Aorta (tissue), 5 donors: ENCODE measurements at regions not wholly inside any gene's neighbourhood (a gene's known extent, or its start where the extent isn't known, plus 50 kb on each side); places are given as distances from the start of the nearest gene placed in this dataset.

Source experiments
- ATAC-seq: fragments of 200-7000 bp; cut with Tn5 transposase; one replicate; pipeline ENCODE4 v1.9.1; 2022; ENCODE audit warnings: moderate library complexity; ENCODE audit not compliant: low FRiP score
- DNase-seq, 2 donors: peaks; one replicate each; pipeline ENCODE4 v3.0.0-alpha.2; 2020
- H3K27ac ChIP-seq, 2 donors: one replicate each; pipeline ENCODE4 v1.5.1; 2013; ENCODE audit warnings: low read length in 2 of 2, mild to moderate bottlenecking in 2 of 2, moderate library complexity in 2 of 2, control low read depth in 1 of 2, inconsistent platforms in 1 of 2, low read depth in 1 of 2
- H3K27me3 ChIP-seq, 2 donors: one replicate each; pipeline ENCODE4 v1.6.1; 2013; ENCODE audit warnings: control low read depth in 1 of 2, low read length in 1 of 2, mild to moderate bottlenecking in 1 of 2, moderate library complexity in 1 of 2; ENCODE audit not compliant: insufficient read depth in 2 of 2, control insufficient read depth in 1 of 2
- H3K36me3 ChIP-seq, 2 donors: one replicate each; pipeline ENCODE4 v1.6.1; 2013; ENCODE audit warnings: control low read depth in 1 of 2, low read length in 1 of 2, mild to moderate bottlenecking in 1 of 2; ENCODE audit not compliant: insufficient read depth in 2 of 2, control insufficient read depth in 1 of 2
- H3K4me1 ChIP-seq, 2 donors: one replicate each; pipeline ENCODE4 v1.6.1; 2013; ENCODE audit warnings: low read length in 2 of 2, control low read depth in 1 of 2, mild to moderate bottlenecking in 1 of 2, moderate library complexity in 1 of 2; ENCODE audit not compliant: insufficient read depth in 2 of 2, control insufficient read depth in 1 of 2
- H3K4me3 ChIP-seq, 2 donors: one replicate each; pipeline ENCODE4 v1.5.1; 2013; ENCODE audit warnings: low read length in 2 of 2, control low read depth in 1 of 2, mild to moderate bottlenecking in 1 of 2
- H3K9me3 ChIP-seq: one replicate; pipeline ENCODE4 v1.6.1; 2013; ENCODE audit warnings: mild to moderate bottlenecking, low read length; ENCODE audit not compliant: control insufficient read depth
- WGBS, 2 donors: extraction: QIAGEN DNeasy Blood & Tissue Kit; methylation state at CpG; one replicate each; pipeline ENCODE4 v1.1.7; 2013; 5-methylcytosine and 5-hydroxymethylcytosine counted together
- intact Hi-C, 2 donors: fragments of 100-400 bp; cut with DNase I; formaldehyde crosslinking; loops; one replicate each; pipeline versions ENCODE4 v1.14.2 to v1.15.0; 2022
- donor health status: healthy with polysubstance abuse.
- donor health status: Bipolar disorder and iron deficiency.
- donor health status: DM: no; HTN: no; CAD: no.
- donor health status: DM: no; HTN: no; CAD: no.
- donor health status: DM: yes; HTN: yes; CAD: no.

GRCh38 chr9:88672874-88673689 lies 138.1 kb downstream of the NXNL2 start:
- Histone ChIP-seq H3K27me3 (no peaks in the 10 kb centered on the region), H3K9me3 (peaks cover 1% of the 10 kb centered on the region), H3K27ac (no peak overlapping the region), H3K36me3 (no peaks in the 10 kb centered on the region), H3K4me1 (no peaks in the 10 kb centered on the region), H3K4me3 (no peak overlapping the region)
- WGBS, 2 donors, result 87 to 88% methylated on average over 12 of the region's 12 CpGs
- DNase-seq, result no peak
- intact Hi-C loops, result no loop called here
- ATAC-seq, result no peak

DNA sequence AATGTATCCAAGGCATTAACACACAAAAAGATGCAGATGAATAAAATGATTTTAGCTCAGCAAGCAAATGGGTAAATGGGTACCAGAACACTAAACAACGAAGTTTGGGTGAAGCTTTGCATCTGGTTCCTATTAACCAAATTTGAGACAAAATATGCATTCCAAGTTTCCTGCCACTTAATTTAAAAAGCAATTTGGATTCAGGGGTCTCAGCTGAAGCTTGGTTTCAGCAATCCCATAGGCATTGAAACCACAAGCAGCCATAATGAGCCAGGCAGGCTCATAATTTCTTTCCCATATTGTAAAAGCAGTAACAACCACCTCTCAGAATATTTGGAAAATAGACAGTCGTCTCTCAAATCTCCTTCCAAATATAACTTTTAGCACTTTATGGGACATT lies 138.9 kb downstream of the NXNL2 start:
- intact Hi-C loops, result no loop called here
- ATAC-seq (no peak), DNase-seq (no peak)
- Histone ChIP-seq H3K27me3 (no peaks in the 10 kb centered on the region), H3K9me3 (peaks cover 1% of the 10 kb centered on the region), H3K27ac (no peak overlapping the region), H3K4me3 (no peak overlapping the region), H3K36me3 (no peaks in the 10 kb centered on the region), H3K4me1 (no peaks in the 10 kb centered on the region)
- 53 to 72% methylated on average over 2 of the region's 2 CpGs for WGBS, 2 donors

- H3K27me3 ChIP-seq, result no peaks in the 10 kb centered on the region
- DNase-seq, result no peak
- ATAC-seq, result no peak
- no peaks in the 10 kb centered on the region for H3K9me3 ChIP-seq
- no peaks in the 10 kb centered on the region for H3K4me1 ChIP-seq
- intact Hi-C loops, result no loop called here
- WGBS, 2 donors, result 92 to 93% methylated on average over 3 of the region's 3 CpGs
- H3K4me3 ChIP-seq, result no peak overlapping the region
- no peak overlapping the region for H3K27ac ChIP-seq
- no peaks in the 10 kb centered on the region for H3K36me3 ChIP-seq
Observed at GRCh38 chr9:88676644-88677043, 141.7 kb downstream of the NXNL2 start.

DNA sequence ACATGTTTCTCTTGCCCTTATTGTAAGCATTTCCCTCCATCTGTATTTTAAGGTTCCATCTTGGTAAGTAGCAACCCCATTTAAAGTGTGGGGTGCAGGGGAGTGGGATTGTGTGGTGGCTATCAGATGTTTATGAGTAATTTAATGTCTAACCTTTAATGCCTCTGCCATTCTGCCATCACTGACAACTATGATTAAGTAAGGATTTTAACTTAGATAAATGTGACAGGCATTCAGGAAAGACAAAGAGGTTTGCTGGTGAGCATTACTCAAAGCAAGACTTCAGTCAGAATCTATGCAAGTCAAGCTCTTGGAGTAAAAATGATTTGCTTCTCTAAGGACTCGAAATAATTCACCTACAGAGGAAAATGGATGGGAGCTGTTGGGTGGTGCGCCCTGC lies 143.0 kb downstream of the NXNL2 start:
- WGBS, 2 donors, result 36 to 60% methylated on average over 2 of the region's 2 CpGs

DNA sequence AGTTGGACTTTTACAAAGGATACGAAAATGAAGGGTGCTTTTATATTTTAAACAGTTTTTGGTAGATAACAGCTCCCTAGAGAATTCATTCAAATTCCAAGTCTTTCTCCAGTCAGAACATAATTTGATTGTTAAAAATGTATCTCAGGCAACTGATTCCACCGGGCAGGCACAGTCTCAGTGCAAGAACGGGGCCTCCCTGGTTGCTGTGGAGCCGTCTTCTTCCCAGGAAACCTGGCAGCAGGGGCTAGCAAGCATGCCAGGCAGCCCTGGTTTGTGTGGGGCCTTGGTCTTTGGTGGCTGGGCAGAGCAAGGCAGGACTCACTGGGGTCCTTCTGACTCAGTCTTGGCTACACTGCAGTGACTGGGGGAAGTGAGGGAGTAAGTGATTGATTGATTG lies 143.5 kb downstream of the NXNL2 start:
- Histone ChIP-seq H3K27ac (no peak overlapping the region), H3K4me1 (no peaks in the 10 kb centered on the region), H3K4me3 (no peak overlapping the region), H3K9me3 (no peaks in the 10 kb centered on the region), H3K36me3 (no peaks in the 10 kb centered on the region), H3K27me3 (no peaks in the 10 kb centered on the region)
- intact Hi-C loops, result no loop called here
- DNase-seq (no peak), ATAC-seq (no peak)
- WGBS, 2 donors, result 19 to 23% methylated on average over 4 of the region's 4 CpGs

More for the DNA sequence above, 143.0 kb downstream of the NXNL2 start:
- H3K27me3 ChIP-seq, result no peaks in the 10 kb centered on the region
- no peaks in the 10 kb centered on the region for H3K4me1 ChIP-seq
- no peak for ATAC-seq
- DNase-seq, result no peak
- no peaks in the 10 kb centered on the region for H3K9me3 ChIP-seq
- H3K36me3 ChIP-seq, result no peaks in the 10 kb centered on the region
- H3K27ac ChIP-seq, result no peak overlapping the region
- no peak overlapping the region for H3K4me3 ChIP-seq
- intact Hi-C loops, result no loop called here

- H3K9me3 ChIP-seq, result no peaks in the 10 kb centered on the region
- WGBS, 2 donors, result 87 to 93% methylated on average over 5 of the region's 5 CpGs
- intact Hi-C loops, result no loop called here
- no peaks in the 10 kb centered on the region for H3K4me1 ChIP-seq
- ATAC-seq, result no peak
- H3K27me3 ChIP-seq, result no peaks in the 10 kb centered on the region
- DNase-seq, result no peak
- H3K36me3 ChIP-seq, result no peaks in the 10 kb centered on the region
- H3K4me3 ChIP-seq, result no peak overlapping the region
- H3K27ac ChIP-seq, result no peak overlapping the region
Observed at GRCh38 chr9:88680041-88680440, 145.1 kb downstream of the NXNL2 start.

DNA sequence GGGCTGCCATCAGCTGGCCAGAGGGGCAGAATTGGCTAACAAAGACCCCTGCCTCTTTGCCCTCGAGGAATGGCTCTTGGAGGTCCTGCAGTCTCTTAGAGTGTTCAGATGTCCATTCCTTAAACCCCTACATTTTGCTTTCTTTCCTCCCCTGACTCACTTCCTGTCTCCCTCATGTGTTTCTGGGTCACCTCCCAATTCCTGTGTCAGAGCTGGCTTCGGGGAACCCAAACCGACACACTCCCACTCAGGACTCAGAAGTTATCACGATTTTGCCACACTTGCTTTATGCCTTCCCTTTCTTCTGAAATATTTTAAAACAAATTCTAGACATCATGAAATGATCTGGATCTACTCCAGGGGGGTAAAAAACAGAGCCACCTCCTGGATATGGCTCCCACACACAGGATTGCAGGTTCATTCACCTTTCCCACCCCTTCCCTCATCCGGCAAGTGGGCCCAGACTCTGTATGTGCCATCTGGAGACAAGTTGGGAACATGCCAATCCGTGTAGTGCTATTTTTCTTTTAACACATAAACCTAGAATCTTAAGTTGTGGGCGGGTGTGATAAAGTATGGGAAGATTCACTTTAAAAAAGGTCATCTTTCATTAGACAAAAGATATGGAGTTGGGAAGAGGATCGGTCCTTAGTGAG lies 145.7 kb downstream of the NXNL2 start:
- H3K4me3 ChIP-seq, result no peak overlapping the region
- H3K27ac ChIP-seq, result no peak overlapping the region
- no peaks in the 10 kb centered on the region for H3K27me3 ChIP-seq
- WGBS, 2 donors, result 85 to 86% methylated on average over 8 of the region's 8 CpGs
- intact Hi-C loops, result no loop called here
- ATAC-seq, result no peak
- H3K36me3 ChIP-seq, result no peaks in the 10 kb centered on the region
- no peaks in the 10 kb centered on the region for H3K4me1 ChIP-seq
- DNase-seq, result no peak
- H3K9me3 ChIP-seq, result no peaks in the 10 kb centered on the region

DNA sequence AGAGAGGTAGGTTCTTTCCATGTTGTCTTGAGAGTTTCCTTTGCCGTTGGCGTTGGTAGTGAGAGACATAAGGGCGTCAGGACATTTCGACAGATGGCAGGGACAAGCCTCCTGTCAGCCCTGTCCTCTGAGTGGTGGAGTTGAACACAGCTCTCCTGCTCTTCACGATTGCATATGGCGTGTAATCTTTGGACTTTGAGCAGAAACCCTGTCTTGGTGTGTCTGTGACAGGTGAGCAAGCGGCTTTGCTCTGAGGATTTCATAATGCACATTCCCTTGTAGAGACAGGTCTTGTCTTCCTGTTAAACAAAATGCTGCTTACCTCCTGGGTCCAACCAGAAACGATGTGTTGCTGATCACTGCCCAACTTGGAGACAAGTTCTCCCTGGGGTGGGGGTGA lies 146.5 kb downstream of the NXNL2 start:
- H3K4me1 ChIP-seq, result no peaks in the 10 kb centered on the region
- no peaks in the 10 kb centered on the region for H3K27me3 ChIP-seq
- intact Hi-C loops, result no loop called here
- no peak for ATAC-seq
- H3K9me3 ChIP-seq, result no peaks in the 10 kb centered on the region
- WGBS, 2 donors, result 81 to 88% methylated on average over 8 of the region's 8 CpGs
- no peak overlapping the region for H3K27ac ChIP-seq
- DNase-seq, result no peak
- no peak overlapping the region for H3K4me3 ChIP-seq
- H3K36me3 ChIP-seq, result no peaks in the 10 kb centered on the region

DNA sequence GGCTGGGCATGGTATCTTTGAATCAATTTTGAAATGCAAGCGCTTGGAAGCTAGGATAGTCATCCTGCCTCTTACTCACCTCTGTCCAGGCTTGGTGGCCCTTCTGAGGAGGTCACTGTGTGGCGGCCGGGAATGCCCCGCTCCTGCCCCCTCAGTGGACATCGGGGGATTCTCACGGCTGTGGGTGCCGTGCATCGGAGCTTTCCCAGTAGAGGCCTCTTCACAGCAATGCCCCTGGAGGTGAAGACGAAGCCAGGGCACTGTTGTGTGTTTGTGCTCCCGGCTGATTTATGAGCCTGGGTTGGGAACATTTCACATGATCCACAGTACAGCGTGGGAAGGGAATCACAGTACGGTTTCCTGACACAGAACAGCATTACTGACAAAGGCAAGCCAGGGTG lies 147.5 kb downstream of the NXNL2 start:
- ATAC-seq (peak; percentile 41), DNase-seq (no peak)
- no peaks in the 10 kb centered on the region for H3K27me3 ChIP-seq
- H3K27ac ChIP-seq, result no peak overlapping the region
- WGBS, 2 donors, result 46 to 49% methylated on average over 12 of the region's 12 CpGs
- intact Hi-C loops, result no loop called here
- no peaks in the 10 kb centered on the region for H3K4me1 ChIP-seq
- no peaks in the 10 kb centered on the region for H3K9me3 ChIP-seq
- no peaks in the 10 kb centered on the region for H3K36me3 ChIP-seq
- H3K4me3 ChIP-seq, result no peak overlapping the region
